SK-MEL-5 (cell line): ENCODE measurements at regions not wholly inside any gene's neighbourhood (a gene's known extent, or its start where the extent isn't known, plus 50 kb on each side); places are given as distances from the start of the nearest gene placed in this dataset.
"Not testable (repeated sequence)": the region's sequence is repeated elsewhere in the genome, so short reads cannot be mapped to it uniquely, and the experiment has no call there.

Source experiments
- DNase-seq: peaks from one replicate; pipeline ENCODE4 v3.0.0-alpha.2; 2016; ENCODE audit warnings: low read depth, low spot score
- in situ Hi-C: cut with HindIII; loops from 2 replicates; pipeline ENCODE4 v1.10.0; 2016; ENCODE audit warnings: low sequenced_read_pairs, high pct_unique_total_duplicates, low pct_unique_long_range_greater_than_20kb

DNA sequence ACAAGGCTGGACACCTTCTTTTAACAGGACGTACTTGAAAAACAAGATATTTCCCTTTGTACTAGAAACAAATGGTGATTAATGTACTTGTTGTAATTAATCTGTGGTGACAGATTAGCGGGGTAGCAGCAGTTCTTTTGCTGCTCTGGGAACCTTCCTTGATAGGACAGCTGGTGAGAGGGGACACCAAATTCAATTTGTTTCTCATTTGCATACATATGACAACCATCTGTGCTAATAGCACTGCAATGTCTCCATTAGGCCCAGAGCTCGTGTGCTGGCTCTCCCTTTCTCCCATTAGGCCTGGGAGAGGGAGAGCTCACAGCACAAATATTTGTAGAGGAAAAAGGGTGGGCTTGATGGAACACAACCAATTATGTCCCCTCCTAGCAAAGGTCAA lies 221.0 kb upstream of the HS3ST3A1 start:
- in situ Hi-C loops = no loop called here
- no peak for DNase-seq

DNA sequence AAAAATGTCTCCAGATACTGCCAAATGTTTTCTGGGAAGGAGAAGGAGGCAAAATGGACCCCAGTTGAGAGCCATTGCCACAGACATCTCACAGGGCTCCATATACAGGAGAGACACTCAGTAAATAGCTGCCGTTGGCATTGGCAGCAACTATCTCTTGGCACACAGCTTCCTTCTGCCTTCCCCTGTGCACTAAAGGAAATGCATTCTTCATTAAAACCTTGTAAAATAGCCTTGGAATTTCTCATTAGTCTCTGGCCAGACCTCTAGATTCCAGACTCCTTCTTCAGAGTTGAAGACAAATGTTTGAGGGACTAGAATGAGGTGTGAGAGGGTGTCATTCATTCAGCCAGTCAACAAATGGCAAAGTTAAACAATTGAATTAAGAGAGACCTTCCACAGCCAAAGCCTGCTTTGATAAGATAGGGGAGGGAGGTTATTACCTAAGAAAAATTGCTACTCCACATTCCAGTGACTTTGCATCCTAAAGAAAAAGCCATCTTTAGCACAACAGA lies 223.9 kb upstream of the HS3ST3A1 start:
- in situ Hi-C loops = no loop called here

DNA sequence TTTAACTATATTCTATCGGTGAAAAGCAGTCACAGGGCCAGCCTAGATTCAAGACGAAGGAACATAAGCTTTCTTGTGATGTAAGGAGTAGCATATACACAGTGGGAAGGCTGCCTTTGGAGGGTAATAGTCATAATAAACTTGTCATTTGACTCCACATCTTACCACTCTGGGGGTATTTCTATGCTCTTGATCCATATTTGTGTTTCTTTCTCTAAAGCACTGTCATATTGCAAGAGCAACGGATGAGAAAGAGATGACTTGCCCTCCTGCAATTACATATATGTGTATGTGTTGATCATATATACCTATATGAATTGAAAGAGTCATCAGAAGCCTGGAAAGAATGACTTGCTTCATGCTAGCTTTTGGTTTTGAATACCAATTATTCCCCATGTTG lies 225.4 kb upstream of the HS3ST3A1 start:
- in situ Hi-C loops = no loop called here
- DNase-seq = no peak

More for the DNA sequence above, 223.9 kb upstream of the HS3ST3A1 start:
- DNase-seq = no peak

DNA sequence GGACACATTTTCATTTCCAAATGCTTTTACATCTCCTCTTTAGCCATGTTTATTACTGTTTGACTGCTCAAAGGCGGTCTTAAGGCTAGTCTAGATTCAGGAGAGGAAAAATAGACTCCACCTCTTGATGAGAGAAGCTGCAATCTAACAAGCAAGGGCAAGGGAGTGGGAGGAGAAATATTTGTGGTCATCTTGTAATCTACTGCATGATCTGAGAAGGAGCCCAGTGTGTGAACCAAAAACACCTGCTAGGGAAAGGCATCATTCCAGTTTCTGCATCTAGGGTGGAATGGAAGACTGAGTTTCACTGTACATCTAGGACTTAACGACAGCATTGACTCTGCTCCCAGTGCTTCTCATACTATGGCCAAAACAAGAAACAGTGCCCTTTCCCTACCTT lies 232.2 kb upstream of the HS3ST3A1 start:
- in situ Hi-C loops = no loop called here
- no peak for DNase-seq

DNA sequence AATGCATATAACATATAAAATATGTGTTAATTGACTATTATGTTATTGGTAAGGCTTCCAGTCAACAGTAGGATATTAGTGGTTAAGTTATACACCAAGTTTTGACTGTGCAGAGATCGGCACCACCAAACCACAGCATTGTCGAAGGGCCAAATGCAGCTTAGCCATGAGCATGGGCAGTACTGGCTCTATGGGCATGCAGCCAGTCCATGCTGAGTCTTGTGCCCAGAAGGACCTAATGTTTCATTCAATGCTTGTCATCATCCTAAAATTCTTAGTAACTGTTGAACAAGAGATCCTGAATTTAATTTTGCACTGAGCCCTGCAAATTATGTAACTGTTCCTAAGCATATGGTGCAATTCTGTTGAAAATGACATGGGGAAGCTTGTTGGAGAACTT lies 233.4 kb upstream of the HS3ST3A1 start:
- in situ Hi-C loops = no loop called here
- DNase-seq = no peak

DNA sequence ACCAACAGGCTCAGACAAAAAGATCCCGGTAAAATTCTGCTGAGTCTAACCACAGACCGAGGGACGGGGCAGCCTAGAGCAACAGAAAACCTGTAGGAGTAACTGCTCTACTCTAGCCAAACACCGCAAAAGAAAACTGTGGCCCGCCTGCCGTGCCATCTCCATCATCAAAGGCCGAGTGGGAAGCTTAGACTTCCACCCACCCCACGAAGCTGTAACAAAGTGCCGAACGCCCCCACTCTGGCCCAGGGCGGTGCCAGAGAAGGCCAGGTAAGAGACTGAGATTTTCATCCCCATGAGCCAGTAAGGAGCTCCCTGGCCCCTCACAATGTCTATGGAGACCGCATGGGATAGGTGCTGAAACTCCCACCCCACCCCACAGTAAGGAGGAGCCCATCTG lies 231.9 kb upstream of the COX10 start:
- no peak for DNase-seq
- in situ Hi-C loops = no loop called here

DNA sequence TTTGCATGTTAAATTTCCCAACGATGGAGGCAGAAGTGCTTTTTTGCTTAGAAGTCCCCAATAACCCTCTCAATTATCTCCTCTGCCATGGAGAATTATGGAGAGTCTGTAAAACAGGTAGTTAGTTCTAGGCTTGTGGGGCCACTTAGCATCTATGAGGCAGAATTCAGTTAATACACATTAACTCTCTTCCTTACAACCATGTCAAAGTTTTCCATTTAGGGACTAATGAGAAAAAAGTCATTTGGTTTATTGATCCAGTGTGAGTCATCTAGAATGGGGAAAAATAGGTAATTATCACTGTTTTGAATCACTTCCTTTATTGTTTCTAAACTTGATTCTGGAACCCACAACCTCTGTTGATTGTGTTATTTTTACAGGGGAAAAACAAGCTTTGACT lies 229.1 kb upstream of the COX10 start:
- DNase-seq = no peak
- in situ Hi-C loops = no loop called here

DNA sequence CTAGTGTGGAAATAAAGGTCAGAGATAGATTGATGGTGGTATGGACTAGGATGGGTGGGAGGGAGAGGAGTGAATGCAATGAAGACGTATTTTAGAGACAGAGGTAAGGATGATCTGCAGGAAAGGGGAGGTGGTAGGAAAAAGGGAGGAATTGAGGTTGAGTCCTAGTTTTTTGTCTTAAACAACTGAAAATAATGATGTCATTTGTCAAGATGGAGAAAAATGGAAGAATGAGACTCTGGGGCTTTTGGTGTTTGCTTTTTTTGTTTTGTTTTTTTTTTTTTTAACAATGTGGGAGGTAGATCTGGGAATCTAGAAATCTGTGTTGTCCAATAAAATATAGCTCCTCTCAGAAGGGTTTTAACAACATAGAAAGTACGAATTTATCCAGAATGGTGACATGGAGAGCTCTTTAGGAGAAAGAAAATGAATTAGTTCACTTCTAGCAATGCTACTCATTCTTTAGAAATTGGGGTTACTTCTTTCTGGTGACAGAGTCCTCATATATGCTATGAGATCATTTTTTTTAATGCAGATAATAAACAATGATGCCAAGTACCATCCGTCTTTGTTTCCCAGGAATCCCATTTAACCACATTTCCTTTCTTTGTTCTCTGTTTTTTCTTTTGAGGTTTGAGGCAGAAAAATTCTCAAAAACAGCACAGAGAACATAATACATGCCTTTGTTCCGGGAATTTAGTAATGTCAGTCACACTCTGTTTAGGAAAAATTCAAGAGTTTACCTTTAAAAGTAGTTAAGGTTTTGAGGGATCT lies 225.3 kb upstream of the COX10 start:
- no peak for DNase-seq
- in situ Hi-C loops = no loop called here

DNA sequence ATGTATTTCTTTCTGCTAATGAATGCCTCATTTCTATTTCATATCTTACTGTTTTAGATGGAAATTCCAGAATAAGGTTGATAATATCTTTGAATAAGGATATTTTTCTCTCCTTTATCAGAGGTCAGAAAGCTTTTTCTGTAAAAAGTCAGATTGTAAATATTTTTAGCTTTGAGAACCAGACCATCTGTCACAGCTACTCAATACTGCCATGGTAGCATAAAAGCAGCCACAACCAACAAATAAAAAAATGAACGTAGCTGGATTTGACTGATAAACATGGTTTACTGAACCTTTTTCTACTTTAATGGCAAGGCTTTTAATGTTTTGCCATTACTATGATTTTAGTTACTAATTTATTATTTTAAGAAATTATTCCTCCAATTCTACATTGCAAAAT lies 217.4 kb upstream of the COX10 start:
- DNase-seq = no peak
- in situ Hi-C loops = no loop called here

DNA sequence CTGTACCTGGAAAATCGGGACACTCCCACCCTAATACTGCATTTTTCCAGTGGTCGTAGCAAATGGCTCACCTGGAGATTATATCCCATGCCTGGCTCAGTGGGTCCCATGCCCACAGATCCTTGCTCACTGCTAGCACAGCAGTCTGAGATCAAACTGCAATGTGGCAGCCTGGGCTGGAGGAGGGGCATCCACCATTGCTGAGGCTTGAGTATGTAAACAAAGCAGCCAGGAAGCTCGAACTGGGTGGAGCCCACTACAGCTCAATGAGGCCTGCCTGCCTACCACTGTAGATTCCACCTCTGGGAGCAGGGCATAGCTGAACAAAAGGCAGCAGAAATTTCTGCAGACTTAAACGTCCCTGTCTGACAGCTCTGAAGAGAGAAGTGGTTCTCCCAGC lies 213.6 kb upstream of the COX10 start:
- in situ Hi-C loops = not testable (repeated sequence)

DNA sequence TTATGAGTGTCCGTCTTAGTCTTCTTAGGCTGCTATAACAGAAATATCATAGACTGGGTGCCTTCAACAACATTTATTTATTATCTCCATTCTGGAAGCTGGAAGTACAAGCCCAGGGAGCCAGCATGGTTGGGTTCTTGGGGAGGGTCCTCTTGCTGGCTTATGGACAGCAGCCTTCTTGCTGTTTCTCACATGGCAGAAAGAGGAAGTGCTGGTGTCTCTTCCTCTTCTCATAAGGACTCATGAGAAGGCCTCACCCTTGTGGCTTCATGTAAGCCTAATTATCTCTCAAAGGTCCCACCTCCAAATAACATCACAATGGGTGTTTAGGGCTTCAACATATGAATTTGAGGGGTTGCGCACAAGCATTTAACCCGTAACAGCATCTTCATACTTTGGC lies 207.0 kb upstream of the COX10 start:
- in situ Hi-C loops = no loop called here

More for the DNA sequence above, 213.6 kb upstream of the COX10 start:
- DNase-seq = not testable (repeated sequence)

DNA sequence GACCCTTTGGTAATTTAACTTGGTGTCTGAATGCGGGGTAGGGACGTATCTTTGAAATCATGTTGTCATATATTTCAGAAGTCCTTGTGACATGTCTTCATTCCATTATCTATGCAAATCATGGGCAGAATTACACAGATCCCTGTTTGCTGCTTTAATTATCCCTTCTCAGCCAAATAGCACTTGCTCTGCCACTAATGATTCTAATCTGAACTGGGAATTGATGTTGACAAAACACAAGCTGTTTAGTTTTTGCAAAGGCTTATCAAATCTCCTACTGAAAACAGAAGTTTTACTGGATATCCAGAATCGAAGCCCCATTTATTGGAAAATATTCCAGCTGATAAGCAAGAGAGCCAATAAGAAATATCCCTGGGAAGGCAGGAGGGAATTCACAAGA lies 205.9 kb upstream of the COX10 start:
- in situ Hi-C loops = no loop called here

More for the DNA sequence above, 207.0 kb upstream of the COX10 start:
- DNase-seq = no peak

DNA sequence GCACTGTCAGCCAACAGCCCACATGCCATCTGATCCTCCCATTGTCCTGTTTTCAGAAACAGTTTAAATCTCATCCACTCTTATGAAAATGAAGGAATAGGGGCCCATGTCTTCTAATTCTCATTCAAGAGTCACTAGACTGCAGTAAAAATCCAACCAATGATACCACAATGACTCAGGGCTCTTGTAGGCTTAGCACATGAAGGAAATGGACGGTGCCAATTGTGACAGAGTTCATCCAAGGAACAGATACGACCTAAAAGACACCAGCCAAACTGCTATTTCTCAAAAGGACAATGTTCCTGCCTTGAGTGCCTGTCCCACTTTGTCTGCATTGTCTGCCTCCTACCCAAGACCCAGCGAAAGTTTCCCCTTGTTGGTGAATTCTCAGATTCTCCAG lies 204.8 kb upstream of the COX10 start:
- DNase-seq = no peak
- in situ Hi-C loops = no loop called here

More for the DNA sequence above, 205.9 kb upstream of the COX10 start:
- no peak for DNase-seq

DNA sequence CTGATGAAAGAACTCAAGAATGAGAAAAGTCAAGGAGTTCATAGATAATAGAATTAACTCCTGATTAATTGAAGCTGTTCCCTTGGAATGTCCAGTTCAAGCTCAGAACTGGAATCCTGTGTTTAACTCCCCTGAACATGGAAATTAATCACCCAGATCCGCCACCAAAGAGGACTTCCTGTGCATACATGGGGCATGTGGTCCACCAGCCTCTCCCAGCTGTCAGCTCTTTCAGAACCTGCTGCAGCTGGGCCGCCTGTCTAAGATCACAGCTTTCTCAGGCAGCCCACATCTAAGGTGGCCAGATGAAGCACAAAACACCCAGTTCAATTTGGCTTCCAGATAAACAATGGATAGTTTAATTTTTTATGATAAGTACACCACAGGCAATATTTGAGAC lies 203.7 kb upstream of the COX10 start:
- DNase-seq = no peak

DNA sequence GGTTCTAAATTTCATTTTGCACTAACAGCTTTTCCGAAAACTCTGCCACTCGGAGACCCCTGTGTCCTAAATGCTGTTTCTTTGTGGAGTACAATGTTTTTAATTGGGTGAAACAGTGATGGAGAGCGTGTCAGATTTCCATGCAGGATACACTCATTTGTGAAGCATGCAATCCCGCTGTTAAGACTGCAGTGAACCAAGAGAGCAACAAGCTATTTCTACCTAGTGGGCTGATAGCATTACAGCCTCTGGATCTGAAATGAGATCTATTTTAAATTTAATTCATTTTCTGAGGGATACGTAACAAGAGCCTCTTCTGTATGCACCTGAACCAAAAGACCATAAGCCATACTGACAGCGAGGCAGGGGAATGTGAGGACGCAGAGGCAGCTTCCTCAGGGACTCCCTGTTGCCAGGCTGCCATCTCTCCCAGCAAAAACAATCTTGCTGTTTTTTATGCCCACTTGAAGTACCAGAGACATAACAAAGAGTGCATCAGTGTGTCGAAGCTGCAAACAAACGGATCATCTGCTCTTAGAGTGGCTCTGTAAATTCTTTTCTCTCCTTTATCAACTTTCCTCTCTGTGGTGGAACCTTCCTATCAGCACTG lies 199.9 kb upstream of the COX10 start:
- in situ Hi-C loops = no loop called here

More for the DNA sequence above, 203.7 kb upstream of the COX10 start:
- in situ Hi-C loops = no loop called here

DNA sequence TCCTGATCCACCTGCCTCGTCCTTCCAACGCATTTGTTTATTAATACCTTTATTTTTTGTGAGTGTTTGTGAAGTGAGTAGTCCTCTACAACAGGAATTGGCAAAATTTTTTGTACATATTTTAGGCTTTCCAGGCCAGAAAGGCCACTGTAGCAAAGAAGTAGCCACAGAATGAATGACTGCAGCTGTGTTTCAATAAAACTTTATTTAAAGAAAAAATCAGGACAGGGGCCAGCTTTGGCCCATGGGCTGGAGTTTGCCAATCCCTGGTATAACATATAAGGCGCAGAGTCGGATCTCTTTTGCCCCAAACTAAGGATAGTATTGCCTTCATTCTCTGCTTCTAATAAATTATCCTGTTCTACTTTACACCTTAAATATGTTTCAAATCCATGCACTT lies 198.0 kb upstream of the COX10 start:
- no peak for DNase-seq
- in situ Hi-C loops = no loop called here

More for the DNA sequence above, 199.9 kb upstream of the COX10 start:
- DNase-seq = no peak

DNA sequence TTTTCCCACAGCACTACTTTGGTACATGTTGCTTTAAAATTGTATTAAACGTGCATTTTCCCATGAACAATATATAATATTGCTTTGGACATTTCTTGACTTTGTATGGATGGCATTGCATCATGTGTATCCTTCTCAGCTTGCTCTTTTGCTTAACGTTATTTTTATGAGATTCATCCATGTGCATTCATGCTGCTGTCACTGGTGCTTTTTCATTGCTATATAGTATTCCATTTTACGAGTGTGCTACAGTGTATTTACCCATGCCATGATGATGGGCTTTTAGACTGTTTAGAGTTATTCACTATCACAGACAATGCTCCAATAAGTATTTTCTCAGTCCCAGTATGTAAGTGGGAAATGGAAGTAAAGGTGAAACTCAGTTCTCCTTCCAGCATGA lies 195.2 kb upstream of the COX10 start:
- in situ Hi-C loops = no loop called here
- no peak for DNase-seq

DNA sequence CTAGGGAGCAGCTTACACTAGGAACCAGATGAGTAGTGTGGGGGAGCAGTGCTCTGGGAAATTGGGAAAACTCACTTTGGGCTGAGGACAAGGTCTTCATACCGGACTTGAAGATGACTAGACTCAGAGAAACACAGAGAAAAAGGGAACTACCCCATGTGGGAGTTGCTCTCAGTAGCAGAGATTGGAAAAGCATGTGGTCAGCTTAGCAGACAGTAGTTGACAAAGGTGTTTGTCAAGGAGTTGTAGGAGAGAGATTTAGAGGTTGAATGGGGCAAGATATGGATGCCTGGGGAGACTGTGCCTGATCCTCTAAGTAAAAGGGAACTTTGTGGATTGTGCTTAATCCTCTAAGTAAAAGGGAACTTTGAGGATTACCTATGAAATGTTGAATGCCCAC lies 194.5 kb upstream of the COX10 start:
- no peak for DNase-seq
- in situ Hi-C loops = no loop called here

DNA sequence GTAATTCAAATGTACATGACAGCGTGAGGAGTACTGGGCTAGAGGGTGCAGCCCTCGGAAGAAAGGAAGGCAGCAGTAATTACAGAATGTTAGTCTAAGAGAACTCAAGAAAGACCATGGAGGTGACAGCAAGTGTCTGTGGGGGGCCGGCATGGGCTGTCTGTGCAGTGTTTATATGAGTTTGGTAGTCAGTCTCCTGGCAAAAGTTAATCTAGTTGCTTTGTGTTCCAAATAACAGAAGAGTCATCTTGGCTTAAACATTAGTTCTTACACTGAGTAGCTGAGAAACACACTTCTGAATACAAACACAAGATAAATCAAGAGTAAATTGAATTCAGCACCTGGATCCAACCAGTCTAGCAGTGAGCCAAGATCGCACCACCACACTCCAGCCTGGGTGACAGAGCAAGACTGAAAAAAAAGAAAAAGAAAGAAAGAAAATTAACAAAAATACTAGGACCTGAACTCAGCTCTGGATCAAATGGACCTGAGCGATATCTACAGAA lies 189.3 kb upstream of the COX10 start:
- in situ Hi-C loops = no loop called here
- DNase-seq = no peak
